Mesenchymal stem cell (in vitro differentiated cells and primary cell): ENCODE measurements at regions not wholly inside any gene's neighbourhood (a gene's known extent, or its start where the extent isn't known, plus 50 kb on each side); places are given as distances from the start of the nearest gene placed in this dataset.
"Not testable (repeated sequence)": the region's sequence is repeated elsewhere in the genome, so short reads cannot be mapped to it uniquely, and the experiment has no call there.

ENCODE experiments used
- DNase-seq: peaks from one replicate; pipeline ENCODE4 v3.0.0-alpha.2; 2013
- H2AFZ ChIP-seq: one replicate; pipeline ENCODE4 v1.6.1; 2013; ENCODE audit warnings: low read depth, mild to moderate bottlenecking, control low read depth, inconsistent platforms, low read length, moderate library complexity
- H2AK5ac ChIP-seq: 2 replicates; pipeline ENCODE4 v1.6.1; 2013; ENCODE audit warnings: low read length, moderate library complexity, mild to moderate bottlenecking, inconsistent platforms; ENCODE audit not compliant: severe bottlenecking
- H2BK120ac ChIP-seq: one replicate; pipeline ENCODE4 v1.6.1; 2013; ENCODE audit warnings: low read depth, mild to moderate bottlenecking, inconsistent platforms, low read length, moderate library complexity
- H2BK12ac ChIP-seq, 2 experiments: one replicate each; pipeline ENCODE4 v1.6.1; 2013; ENCODE audit warnings: inconsistent platforms in 2 of 2, low read length in 2 of 2, mild to moderate bottlenecking in 2 of 2, moderate library complexity in 2 of 2, control low read depth in 1 of 2
- H2BK15ac ChIP-seq: one replicate; pipeline ENCODE4 v1.6.1; 2013; ENCODE audit warnings: mild to moderate bottlenecking, low read depth, inconsistent platforms; ENCODE audit not compliant: poor library complexity, severe bottlenecking
- H2BK5ac ChIP-seq: 2 replicates; pipeline ENCODE4 v1.6.1; 2013; ENCODE audit warnings: low read depth, mild to moderate bottlenecking, low read length, control low read depth, inconsistent platforms; ENCODE audit not compliant: poor library complexity, severe bottlenecking
- H3K14ac ChIP-seq, 2 experiments: one replicate each; pipeline ENCODE4 v1.6.1; 2013; ENCODE audit warnings: inconsistent platforms in 2 of 2, low read length in 2 of 2, control low read depth in 1 of 2, mild to moderate bottlenecking in 1 of 2, moderate library complexity in 1 of 2
- H3K18ac ChIP-seq, 2 experiments: one replicate each; pipeline ENCODE4 v1.6.1; 2013; ENCODE audit warnings: inconsistent platforms in 2 of 2, low read length in 2 of 2, control low read depth in 1 of 2, low read depth in 1 of 2, mild to moderate bottlenecking in 1 of 2
- H3K23ac ChIP-seq, 2 experiments: one replicate each; pipeline ENCODE4 v1.6.1; 2013; ENCODE audit warnings: inconsistent platforms in 2 of 2, low read length in 2 of 2, mild to moderate bottlenecking in 2 of 2, moderate library complexity in 2 of 2, control low read depth in 1 of 2
- H3K27ac ChIP-seq: 2 replicates; pipeline ENCODE4 v1.5.1; 2013; ENCODE audit warnings: mild to moderate bottlenecking, moderate library complexity, low read length, control low read depth, inconsistent platforms; ENCODE audit not compliant: poor library complexity, severe bottlenecking
- H3K27me3 ChIP-seq, 2 experiments: 2 replicates each; pipeline versions ENCODE4 v1.6.1 to v1.7.0; 2013; ENCODE audit warnings: low read length in 2 of 2, mild to moderate bottlenecking in 2 of 2, moderate library complexity in 2 of 2, control low read depth in 1 of 2, inconsistent platforms in 1 of 2; ENCODE audit not compliant: control insufficient read depth in 1 of 2, insufficient read depth in 1 of 2
- H3K36me3 ChIP-seq, 2 experiments: 2 replicates each; pipeline versions ENCODE4 v1.6.1 to v1.7.0; 2013; ENCODE audit warnings: low read length in 2 of 2, control low read depth in 1 of 2, inconsistent platforms in 1 of 2, low read depth in 1 of 2, mild to moderate bottlenecking in 1 of 2; ENCODE audit not compliant: insufficient read depth in 2 of 2, control insufficient read depth in 1 of 2
- H3K4ac ChIP-seq, 2 experiments: one replicate each; pipeline ENCODE4 v1.6.1; 2013; ENCODE audit warnings: inconsistent platforms in 2 of 2, low read length in 2 of 2, mild to moderate bottlenecking in 2 of 2, moderate library complexity in 2 of 2, control low read depth in 1 of 2, low read depth in 1 of 2
- H3K4me1 ChIP-seq: 2 replicates; pipeline ENCODE4 v1.6.1; 2013; ENCODE audit warnings: low read depth, low read length, control low read depth; ENCODE audit not compliant: control insufficient read depth, insufficient read depth
- H3K4me2 ChIP-seq: 2 replicates; pipeline ENCODE4 v1.6.1; 2013; ENCODE audit warnings: low read length, mild to moderate bottlenecking, inconsistent platforms; ENCODE audit not compliant: poor library complexity, severe bottlenecking
- H3K4me3 ChIP-seq, 2 experiments: 2 replicates each; pipeline versions ENCODE4 v1.5.1 to v1.7.0; 2013; ENCODE audit warnings: low read length in 2 of 2, mild to moderate bottlenecking in 2 of 2, control low read depth in 1 of 2, low read depth in 1 of 2; ENCODE audit not compliant: insufficient read depth in 1 of 2
- H3K79me1 ChIP-seq: replicated peaks from 2 replicates; pipeline ENCODE4 v1.6.1; 2013; ENCODE audit warnings: mild to moderate bottlenecking, control low read depth, low read length, inconsistent platforms; ENCODE audit not compliant: poor library complexity, severe bottlenecking
- H3K9ac ChIP-seq: 2 replicates; pipeline ENCODE4 v1.7.0; 2013; ENCODE audit warnings: mild to moderate bottlenecking, low read length, moderate library complexity
- H3K9me3 ChIP-seq: 2 replicates; pipeline ENCODE4 v1.7.0; 2013; ENCODE audit warnings: mild to moderate bottlenecking, low read length; ENCODE audit not compliant: control insufficient read depth
- H4K8ac ChIP-seq: one replicate; pipeline ENCODE4 v1.6.1; 2013; ENCODE audit warnings: inconsistent platforms, mild to moderate bottlenecking, low read length, moderate library complexity
- H4K91ac ChIP-seq: one replicate; pipeline ENCODE4 v1.6.1; 2013; ENCODE audit warnings: mild to moderate bottlenecking, low read length, inconsistent platforms
- WGBS: methylation state at CpG from one replicate; pipeline ENCODE4 v1.1.7; 2013; ENCODE audit warnings: mixed read lengths; 5-methylcytosine and 5-hydroxymethylcytosine counted together

DNA sequence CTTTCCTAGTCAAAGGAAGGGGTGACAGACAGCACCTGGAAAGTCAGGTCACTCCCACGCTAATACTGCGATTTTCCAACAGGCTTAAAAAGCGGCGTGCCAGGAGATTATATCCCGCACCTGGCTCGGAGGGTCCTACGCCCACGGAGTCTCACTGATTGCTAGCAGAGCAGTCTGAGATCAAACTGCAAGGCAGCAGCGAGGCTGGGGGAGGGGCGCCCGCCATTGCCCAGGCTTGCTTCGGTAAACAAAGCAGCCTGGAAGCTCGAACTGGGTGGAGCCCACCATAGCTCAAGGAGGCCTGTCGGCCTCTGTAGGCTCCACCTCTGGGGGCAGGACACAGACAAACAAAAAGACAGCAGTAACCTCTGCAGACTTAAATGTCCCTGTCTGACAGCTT is 392.6 kb upstream of the LMO3 start:
- not testable (repeated sequence) for H3K9me3 ChIP-seq, H3K79me1 ChIP-seq, H4K91ac ChIP-seq, H2BK120ac ChIP-seq, DNase-seq, H4K8ac ChIP-seq, H3K14ac ChIP-seq, H2BK5ac ChIP-seq, H3K27ac ChIP-seq, H3K4me3 ChIP-seq, H2AK5ac ChIP-seq, H3K4ac ChIP-seq, H3K4me1 ChIP-seq, H3K18ac ChIP-seq, H3K4me2 ChIP-seq, H3K27me3 ChIP-seq, H2BK12ac ChIP-seq, H3K9ac ChIP-seq, H3K23ac ChIP-seq, H2AFZ ChIP-seq, H2BK15ac ChIP-seq, H3K36me3 ChIP-seq
- WGBS, result 86% methylated on average over 14 of the region's 14 CpGs

DNA sequence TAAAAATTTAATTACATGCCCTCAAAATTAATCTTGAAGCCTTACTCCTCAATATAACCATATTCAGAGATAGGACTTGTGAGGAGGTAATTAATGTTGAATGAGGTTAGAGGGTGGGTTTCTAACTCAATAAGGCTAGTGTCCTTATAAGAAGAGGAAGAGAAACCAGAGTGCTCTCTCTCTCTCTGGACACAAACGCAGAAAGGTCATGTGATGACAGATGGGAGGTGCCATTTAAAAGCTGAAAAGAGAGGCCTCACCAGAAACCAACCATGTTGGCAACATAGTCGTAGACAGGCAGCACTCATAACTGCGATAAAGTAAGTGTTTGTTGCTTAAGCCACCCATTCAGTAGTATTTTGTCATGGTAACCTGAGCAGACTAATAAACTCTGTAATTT is 378.5 kb upstream of the LMO3 start:
- H3K18ac ChIP-seq, result no peak overlapping the region
- H2BK120ac ChIP-seq, result no peak overlapping the region
- WGBS, result 50% methylated on average over 1 of the region's 3 CpGs
- no peaks in the 10 kb centered on the region for H3K36me3 ChIP-seq
- peaks cover 20% of the 10 kb centered on the region for H3K9me3 ChIP-seq
- H2BK12ac ChIP-seq, result no peak overlapping the region
- no peak overlapping the region for H2AK5ac ChIP-seq
- H2BK15ac ChIP-seq, result no peak overlapping the region
- H3K27ac ChIP-seq, result no peak overlapping the region
- DNase-seq, result no peak
- H3K14ac ChIP-seq, result no peak overlapping the region
- H3K4me1 ChIP-seq, result no peaks in the 10 kb centered on the region
- H2AFZ ChIP-seq, result no peak overlapping the region
- no peak overlapping the region for H3K4me3 ChIP-seq
- H3K23ac ChIP-seq, result no peak overlapping the region
- no peak overlapping the region for H3K9ac ChIP-seq
- H3K27me3 ChIP-seq, result no peaks in the 10 kb centered on the region
- H2BK5ac ChIP-seq, result no peak overlapping the region
- no peak overlapping the region for H3K4ac ChIP-seq
- H4K8ac ChIP-seq, result no peak overlapping the region
- no peaks in the 10 kb centered on the region for H3K79me1 ChIP-seq
- no peak overlapping the region for H4K91ac ChIP-seq
- H3K4me2 ChIP-seq, result no peak overlapping the region

DNA sequence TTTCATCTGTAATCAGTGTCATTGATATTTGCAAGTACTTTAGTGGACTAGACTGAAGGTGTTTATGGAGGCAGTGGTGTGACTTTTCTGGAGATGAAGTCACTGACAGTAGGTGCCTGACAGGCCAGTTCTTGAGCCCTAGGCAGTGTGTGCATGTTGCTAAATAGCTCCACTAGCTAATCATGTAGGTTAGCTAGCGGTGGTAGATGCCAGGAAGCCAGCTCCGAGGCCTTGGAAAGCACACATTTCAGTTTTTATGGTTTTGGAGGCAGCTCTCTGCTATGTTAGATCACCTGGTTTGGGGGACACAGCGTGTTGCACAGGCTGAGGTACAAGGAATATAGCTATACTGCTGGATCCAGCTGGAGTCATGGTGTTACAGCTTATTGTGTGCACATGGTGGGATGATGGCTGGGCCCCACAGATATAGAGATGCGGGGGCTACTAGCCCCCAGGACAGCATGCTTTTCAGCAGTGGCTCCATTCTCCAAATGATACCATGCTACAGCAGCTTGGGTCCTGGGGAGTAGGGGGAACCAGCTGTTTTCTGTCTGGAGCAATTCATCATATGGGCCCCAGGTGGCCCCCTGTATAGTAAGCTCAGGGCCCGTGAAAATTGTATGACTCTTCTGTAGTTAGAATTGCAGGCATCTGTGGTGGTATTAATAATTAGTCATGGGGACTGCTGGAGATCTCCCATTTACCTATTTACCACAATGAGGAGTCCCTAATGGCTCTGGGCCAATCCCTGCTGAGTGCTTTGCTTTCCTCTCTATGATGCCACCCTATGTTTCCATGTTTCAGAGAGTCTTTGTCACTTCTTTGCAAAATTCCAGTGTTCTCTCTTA is 367.2 kb upstream of the LMO3 start:
- no peak overlapping the region for H3K4me3 ChIP-seq
- H3K9ac ChIP-seq, result no peak overlapping the region
- 82% methylated on average over 5 of the region's 5 CpGs for WGBS
- no peaks in the 10 kb centered on the region for H3K27me3 ChIP-seq
- no peak overlapping the region for H4K91ac ChIP-seq
- no peak overlapping the region for H2BK12ac ChIP-seq
- no peaks in the 10 kb centered on the region for H3K79me1 ChIP-seq
- no peak for DNase-seq
- H3K14ac ChIP-seq, result no peak overlapping the region
- H3K23ac ChIP-seq, result no peak overlapping the region
- H2BK120ac ChIP-seq, result no peak overlapping the region
- no peaks in the 10 kb centered on the region for H3K36me3 ChIP-seq
- H3K4ac ChIP-seq, result no peak overlapping the region
- H3K9me3 ChIP-seq, result no peaks in the 10 kb centered on the region
- H4K8ac ChIP-seq, result no peak overlapping the region
- H2AK5ac ChIP-seq, result no peak overlapping the region
- H3K27ac ChIP-seq, result no peak overlapping the region
- H3K18ac ChIP-seq, result no peak overlapping the region
- H2AFZ ChIP-seq, result no peak overlapping the region
- H2BK15ac ChIP-seq, result no peak overlapping the region
- no peak overlapping the region for H2BK5ac ChIP-seq
- no peaks in the 10 kb centered on the region for H3K4me1 ChIP-seq
- H3K4me2 ChIP-seq, result no peak overlapping the region

DNA sequence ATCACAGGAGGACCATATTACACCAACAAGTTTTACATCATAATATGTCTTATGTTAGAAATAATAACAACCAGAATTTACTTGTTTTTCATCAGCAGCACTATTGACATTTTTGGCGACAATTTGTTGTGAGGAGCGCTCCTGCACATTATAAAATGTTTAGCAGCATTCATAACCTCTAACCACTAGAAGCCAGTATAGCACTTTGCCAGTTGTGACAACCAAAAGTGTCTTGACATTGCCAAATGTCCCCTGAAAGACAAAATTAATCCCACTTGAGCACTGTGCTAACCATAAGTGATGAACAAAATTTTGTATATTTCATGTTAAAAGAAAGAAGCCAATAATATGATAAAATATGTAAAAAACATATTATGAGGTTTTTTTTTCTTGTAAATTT is 356.9 kb upstream of the LMO3 start:
- Histone ChIP-seq H3K9me3 (no peaks in the 10 kb centered on the region), H3K36me3 (no peaks in the 10 kb centered on the region), H3K9ac (no peak overlapping the region), H3K4me3 (no peak overlapping the region), H3K4ac (no peak overlapping the region), H3K4me2 (no peak overlapping the region), H2BK12ac (no peak overlapping the region), H3K23ac (no peak overlapping the region), H3K18ac (no peak overlapping the region), H2AK5ac (no peak overlapping the region), H3K79me1 (no peaks in the 10 kb centered on the region), H3K27me3 (no peaks in the 10 kb centered on the region), H4K91ac (no peak overlapping the region), H3K14ac (no peak overlapping the region), H4K8ac (no peak overlapping the region), H2BK15ac (no peak overlapping the region), H3K27ac (no peak overlapping the region), H2AFZ (no peak overlapping the region), H3K4me1 (no peaks in the 10 kb centered on the region), H2BK5ac (no peak overlapping the region), H2BK120ac (no peak overlapping the region)
- DNase-seq, result no peak
- WGBS, result 86% methylated on average over 2 of the region's 2 CpGs
